ENCODE measurements at regions not wholly inside any gene's neighbourhood (a gene's known extent, or its start where the extent isn't known, plus 50 kb on each side); places are given as distances from the start of the nearest gene placed in this dataset.

- WGBS, 2 donors (ENCODE audit: low coverage in 1 of 2), result 83 to 100% methylated on average over 2 to 3 of the region's 3 CpGs
- Histone ChIP-seq H3K9me3 (peaks cover 0 to 33% (median 0%) of the 10 kb centered on the region in 3 donors), H3K27me3 (no peaks in the 10 kb centered on the region), H3K27ac (no peak overlapping the region), H3K4me3 (no peak overlapping the region), H3K4me1 (no peaks in the 10 kb centered on the region), H3K36me3 (no peaks in the 10 kb centered on the region)
- no peak for TF ChIP-seq CTCF (IDR thresholded peaks at IDR 0.05)
- no peak for TF ChIP-seq POLR2AphosphoS5 (IDR thresholded peaks at IDR 0.05)
- TF ChIP-seq POLR2A (IDR thresholded peaks at IDR 0.05), result no peak
- no peak for TF ChIP-seq EP300 (IDR thresholded peaks at IDR 0.05)
- ATAC-seq, result no peak
These were observed 305.7 kb upstream of the SETBP1 start for GRCh38 chr18:44374966-44375365.

- no peaks in the 10 kb centered on the region for H3K36me3 ChIP-seq
- ATAC-seq, result no peak
- H3K27ac ChIP-seq, result no peak overlapping the region
- no peaks in the 10 kb centered on the region for H3K27me3 ChIP-seq
- H3K9me3 ChIP-seq, result no peaks in the 10 kb centered on the region
- H3K4me1 ChIP-seq, result peaks cover 0 to 15% (median 0%) of the 10 kb centered on the region in 3 donors
- no peak overlapping the region for H3K4me3 ChIP-seq
- TF ChIP-seq CTCF (IDR thresholded peaks at IDR 0.05) (peak in 1 of 4 experiments; percentile 29), EP300 (IDR thresholded peaks at IDR 0.05) (no peak)
- 17 to 21% methylated on average over 4 of the region's 5 CpGs for WGBS, 2 donors (ENCODE audit: low coverage in 1 of 2)
These were observed 294.3 kb upstream of the SETBP1 start for GRCh38 chr18:44386401-44386800.

- no peak for TF ChIP-seq POLR2AphosphoS5 (IDR thresholded peaks at IDR 0.05)
- TF ChIP-seq CTCF (IDR thresholded peaks at IDR 0.05), result no peak
- TF ChIP-seq POLR2A (IDR thresholded peaks at IDR 0.05), result no peak
- no peak for TF ChIP-seq EP300 (IDR thresholded peaks at IDR 0.05)
- H3K4me3 ChIP-seq, result no peak overlapping the region
- H3K36me3 ChIP-seq, result no peaks in the 10 kb centered on the region
- peaks cover 0 to 15% (median 0%) of the 10 kb centered on the region in 3 donors for H3K4me1 ChIP-seq
- no peak for ATAC-seq
- H3K9me3 ChIP-seq, result no peaks in the 10 kb centered on the region
- no peak overlapping the region for H3K27ac ChIP-seq
- 46 to 68% methylated on average over 2 of the region's 2 CpGs for WGBS, 2 donors (ENCODE audit: low coverage in 1 of 2)
- H3K27me3 ChIP-seq, result no peaks in the 10 kb centered on the region
These were observed 292.4 kb upstream of the SETBP1 start for GRCh38 chr18:44388329-44388728.

DNA sequence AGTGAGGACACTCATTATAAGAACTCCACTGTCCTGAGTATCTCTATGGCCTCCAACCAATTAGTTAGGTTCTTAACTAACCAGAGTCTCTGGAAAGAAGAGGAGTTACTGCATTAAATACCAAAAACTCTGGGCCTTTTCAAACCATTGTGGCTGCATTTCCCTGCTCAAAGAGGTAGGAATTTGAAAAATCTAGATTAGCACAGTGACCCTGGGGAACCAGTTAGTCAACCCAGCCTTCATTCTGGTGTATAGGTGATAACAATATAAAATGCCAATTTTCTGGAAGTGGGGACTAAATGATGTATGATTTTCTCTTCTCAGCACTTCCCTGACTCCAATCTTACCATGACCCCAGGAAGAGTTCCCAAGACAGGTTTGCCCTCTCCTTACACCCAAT, 287.8 kb upstream of the SETBP1 start:
- no peaks in the 10 kb centered on the region for H3K36me3 ChIP-seq
- H3K9me3 ChIP-seq, result no peaks in the 10 kb centered on the region
- H3K27me3 ChIP-seq, result no peaks in the 10 kb centered on the region
- no peaks in the 10 kb centered on the region for H3K4me1 ChIP-seq
- no peak for ATAC-seq
- no peak overlapping the region for H3K4me3 ChIP-seq
- TF ChIP-seq POLR2AphosphoS5 (IDR thresholded peaks at IDR 0.05) (no peak), EP300 (IDR thresholded peaks at IDR 0.05) (no peak), CTCF (IDR thresholded peaks at IDR 0.05) (no peak), POLR2A (IDR thresholded peaks at IDR 0.05) (no peak)
- H3K27ac ChIP-seq, result no peak overlapping the region

- no peaks in the 10 kb centered on the region for H3K9me3 ChIP-seq
- no peak overlapping the region for H3K4me3 ChIP-seq
- H3K27me3 ChIP-seq, result no peaks in the 10 kb centered on the region
- no peaks in the 10 kb centered on the region for H3K36me3 ChIP-seq
- WGBS, 2 donors (ENCODE audit: low coverage in 1 of 2), result 95 to 96% methylated on average over 2 of the region's 2 CpGs
- no peak for TF ChIP-seq EP300 (IDR thresholded peaks at IDR 0.05)
- no peak for TF ChIP-seq POLR2AphosphoS5 (IDR thresholded peaks at IDR 0.05)
- no peak for TF ChIP-seq POLR2A (IDR thresholded peaks at IDR 0.05)
- no peak for TF ChIP-seq CTCF (IDR thresholded peaks at IDR 0.05)
- ATAC-seq, result no peak
- H3K4me1 ChIP-seq, result no peaks in the 10 kb centered on the region
- no peak overlapping the region for H3K27ac ChIP-seq
These were observed 287.3 kb upstream of the SETBP1 start for GRCh38 chr18:44393406-44393805.

Data from gastroesophageal sphincter (tissue), 4 donors.